NK-92 treated with Interleukin-12 subunit alpha and Interleukin-12 subunit beta, amount 100 ng/mL, for 24 hours (cell line): ENCODE measurements at regions not wholly inside any gene's neighbourhood (a gene's known extent, or its start where the extent isn't known, plus 50 kb on each side); places are given as distances from the start of the nearest gene placed in this dataset.

Experiments
- DNase-seq: peaks from one replicate; lab custom pipeline; 2025; lab: John Stamatoyannopoulos, UW

DNA sequence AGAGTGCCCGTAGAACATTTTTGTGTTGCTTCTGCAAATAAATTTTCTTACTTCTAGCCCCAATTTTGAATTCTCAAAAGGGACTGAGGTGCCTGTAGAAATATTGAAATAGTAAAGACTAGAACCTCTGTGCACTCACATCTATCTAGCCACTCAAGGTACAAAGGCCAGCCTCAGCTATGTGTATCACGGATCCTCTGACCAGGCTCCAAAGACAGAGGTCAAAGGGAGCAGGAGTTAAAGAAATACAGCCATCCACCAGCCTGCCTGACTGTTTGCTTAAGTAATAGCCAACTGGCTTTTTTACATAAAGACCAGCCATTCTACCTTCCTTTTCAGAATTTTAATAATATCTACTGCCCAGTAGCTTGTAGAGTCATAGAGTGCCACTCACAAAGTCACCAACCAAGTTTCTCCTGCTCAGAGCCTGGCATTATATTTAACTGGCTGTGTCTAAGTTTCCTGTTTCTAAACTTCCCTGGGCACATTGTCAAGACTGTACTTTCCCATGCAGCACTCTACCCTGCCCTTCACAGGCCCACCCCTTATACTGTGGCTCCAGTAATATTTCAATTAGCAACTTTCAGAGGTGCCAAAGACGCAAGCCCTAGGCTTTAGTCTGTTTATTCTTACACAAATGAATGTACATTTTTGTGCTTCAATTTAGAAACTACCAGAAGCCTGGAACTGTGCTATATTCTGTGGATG lies 338.3 kb upstream of the NT5C1B start:
- no peak for DNase-seq

DNA sequence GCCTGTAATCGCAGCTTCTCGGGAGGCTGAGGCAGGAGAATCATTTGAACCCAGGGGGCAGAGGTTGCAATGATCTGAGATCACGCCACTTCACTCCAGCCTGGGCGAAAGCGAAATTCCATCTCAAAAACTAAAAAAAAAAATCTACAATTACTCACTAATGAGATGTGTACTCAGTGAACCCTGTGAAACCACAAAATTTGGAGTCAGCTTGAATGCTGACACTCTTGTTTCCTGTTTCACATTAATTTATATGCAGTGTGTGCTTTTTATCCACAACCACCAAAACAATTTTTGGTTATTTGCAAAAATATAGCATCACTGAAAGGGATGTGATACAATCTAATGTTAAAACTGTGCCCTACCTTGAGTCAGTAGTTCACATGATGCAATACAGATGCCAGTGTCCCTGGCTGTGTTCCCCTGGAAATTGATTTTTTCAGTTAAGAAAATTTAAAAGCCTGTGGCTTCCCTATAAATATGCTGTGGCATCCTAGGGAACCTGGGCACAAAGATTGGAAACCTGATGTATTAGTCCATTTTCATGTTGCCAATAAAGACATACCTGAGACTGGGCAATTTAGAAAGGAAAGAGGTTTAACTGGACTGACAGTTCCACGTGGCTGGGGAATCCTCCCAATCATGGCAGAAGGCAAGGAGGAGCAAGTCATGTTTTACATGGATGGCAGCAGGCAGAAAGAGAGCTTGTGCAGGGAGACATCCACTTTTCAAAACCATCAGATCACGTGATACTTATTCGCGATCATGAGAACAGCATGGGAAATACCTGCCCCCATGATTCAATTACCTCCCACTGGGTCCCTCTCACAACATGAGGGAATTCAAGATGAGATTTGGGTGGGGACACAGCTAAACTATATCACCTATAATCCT lies 337.5 kb upstream of the NT5C1B start:
- DNase-seq, result no peak

DNA sequence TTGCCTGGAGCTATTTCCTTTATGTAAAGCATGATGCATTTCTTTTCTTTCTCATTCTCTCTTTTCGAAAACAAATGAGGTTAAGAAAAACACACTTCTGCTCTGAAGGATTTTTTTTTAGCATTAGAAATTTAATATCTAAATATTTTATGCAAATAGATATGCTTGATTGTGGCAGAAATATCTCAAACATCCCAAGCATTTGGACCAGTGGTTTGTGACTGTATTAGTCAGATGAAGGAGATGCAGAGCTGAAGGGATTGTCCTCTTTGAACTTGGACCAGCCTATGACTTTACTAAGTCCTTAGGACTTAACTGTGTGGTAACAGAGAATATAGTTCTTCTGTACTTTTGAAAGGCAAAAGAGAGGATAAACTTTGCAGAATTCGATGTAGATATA lies 335.9 kb upstream of the NT5C1B start:
- no peak for DNase-seq

DNA sequence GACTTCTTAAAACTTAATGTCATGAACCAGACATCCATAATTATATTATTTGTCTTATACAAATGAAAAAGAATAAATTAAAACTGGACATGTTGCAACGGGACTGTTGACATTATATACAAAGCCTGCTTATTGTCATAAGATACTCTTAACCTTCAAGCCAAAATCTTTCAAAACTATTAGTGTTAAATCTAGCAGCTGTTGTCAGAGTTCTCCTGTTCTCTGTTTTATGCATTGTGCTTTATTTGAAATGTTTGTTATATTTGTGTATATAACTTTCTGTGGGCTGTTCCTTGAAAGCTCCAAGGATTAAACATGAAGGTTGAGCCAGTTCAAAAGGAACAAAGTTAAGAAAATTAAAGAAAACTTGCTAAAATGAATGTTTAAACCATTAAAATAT lies 335.5 kb upstream of the NT5C1B start:
- no peak for DNase-seq

DNA sequence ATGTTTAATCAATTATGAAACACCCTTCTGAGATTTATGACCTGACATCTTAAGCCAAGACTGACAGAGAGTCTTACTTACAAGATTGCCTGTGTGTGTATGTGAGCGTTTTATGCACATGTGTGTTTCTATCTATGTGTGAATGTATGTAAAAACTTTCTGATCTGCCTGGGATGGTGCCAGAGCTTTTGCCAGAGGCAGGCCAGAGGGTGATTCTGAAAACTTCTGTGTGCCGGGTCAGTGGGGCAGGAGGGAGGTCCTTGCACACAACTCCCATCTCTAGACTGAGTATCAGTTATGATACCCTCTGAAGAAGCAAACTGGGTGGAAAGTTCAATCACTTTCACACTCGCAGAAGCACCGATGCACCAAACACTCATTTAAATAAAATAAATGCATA lies 335.0 kb upstream of the NT5C1B start:
- DNase-seq, result no peak

DNA sequence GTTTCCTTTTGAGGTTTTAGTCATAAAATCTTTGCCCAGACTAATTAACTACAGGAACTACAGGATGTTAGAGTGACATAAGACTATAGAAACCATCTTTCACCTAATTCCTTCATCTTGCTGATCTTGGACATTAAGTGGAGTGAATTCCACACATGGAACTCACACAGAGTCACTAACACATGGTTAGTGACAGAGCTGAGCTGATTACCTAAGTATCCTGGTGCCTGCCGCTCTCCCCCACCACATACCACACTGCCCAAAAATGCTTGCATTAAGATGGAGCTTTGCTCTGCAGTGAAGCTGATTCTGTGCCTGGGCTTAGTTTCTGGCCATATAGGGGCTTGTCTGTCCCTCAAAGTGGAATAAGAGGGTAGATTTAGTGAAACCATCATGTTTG lies 332.9 kb upstream of the NT5C1B start:
- DNase-seq, result no peak

DNA sequence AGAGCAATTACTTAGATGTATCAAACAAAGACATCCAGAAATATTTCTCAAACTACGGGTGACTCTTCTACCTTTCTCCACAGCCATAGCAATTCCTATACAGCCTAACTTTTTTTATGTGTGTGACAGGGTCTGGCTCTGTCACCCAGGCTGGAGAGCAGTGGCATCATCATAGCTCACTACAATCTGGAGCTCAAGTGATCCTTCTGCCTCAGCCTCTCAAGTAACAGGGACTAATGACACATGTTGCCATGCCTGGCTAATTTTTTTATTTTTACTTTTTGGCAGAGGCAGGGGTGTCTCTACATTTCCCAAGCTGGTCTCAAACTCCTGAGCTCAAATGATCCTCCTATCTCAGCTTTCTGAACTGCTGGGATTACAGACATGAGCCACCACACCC lies 328.9 kb upstream of the NT5C1B start:
- DNase-seq, result no peak

DNA sequence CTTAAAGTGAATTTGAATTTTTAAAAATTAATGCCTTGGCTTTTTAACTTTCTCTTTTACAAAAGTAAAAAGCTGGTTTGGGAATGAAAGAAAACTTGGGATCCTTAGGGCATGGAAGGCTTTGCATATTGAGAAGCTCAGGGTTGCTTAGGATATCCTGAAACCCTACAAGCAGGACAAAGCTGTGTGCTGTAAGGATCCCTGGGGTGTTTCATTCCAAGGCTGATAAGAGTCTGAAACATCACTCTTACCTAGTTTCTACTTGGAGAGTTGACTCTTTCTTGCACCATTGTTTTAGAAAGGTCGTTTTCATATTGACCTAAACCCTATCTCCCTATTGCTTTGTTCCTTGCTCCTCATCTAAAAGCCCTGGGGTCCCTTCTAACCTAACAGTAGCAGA lies 325.9 kb upstream of the NT5C1B start:
- no peak for DNase-seq

DNA sequence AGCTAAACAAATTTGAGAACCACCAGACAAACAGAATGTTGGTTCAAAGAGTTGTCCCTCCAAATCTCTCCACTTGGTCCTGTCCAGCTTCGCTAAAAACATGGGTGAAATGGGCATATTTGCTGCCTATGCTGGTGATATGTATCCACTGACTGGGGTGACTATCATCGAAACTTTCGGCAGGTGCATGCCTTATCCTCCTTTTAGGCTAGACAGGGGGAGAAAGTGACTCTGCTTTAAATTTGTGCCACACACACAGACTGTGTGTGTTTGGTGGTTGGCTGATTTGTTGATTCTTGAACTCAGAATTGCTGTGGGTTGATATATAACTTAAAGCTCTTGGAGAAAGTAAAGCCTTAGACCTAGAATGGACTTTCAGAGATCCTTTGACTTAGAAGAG lies 324.1 kb upstream of the NT5C1B start:
- DNase-seq, result no peak

DNA sequence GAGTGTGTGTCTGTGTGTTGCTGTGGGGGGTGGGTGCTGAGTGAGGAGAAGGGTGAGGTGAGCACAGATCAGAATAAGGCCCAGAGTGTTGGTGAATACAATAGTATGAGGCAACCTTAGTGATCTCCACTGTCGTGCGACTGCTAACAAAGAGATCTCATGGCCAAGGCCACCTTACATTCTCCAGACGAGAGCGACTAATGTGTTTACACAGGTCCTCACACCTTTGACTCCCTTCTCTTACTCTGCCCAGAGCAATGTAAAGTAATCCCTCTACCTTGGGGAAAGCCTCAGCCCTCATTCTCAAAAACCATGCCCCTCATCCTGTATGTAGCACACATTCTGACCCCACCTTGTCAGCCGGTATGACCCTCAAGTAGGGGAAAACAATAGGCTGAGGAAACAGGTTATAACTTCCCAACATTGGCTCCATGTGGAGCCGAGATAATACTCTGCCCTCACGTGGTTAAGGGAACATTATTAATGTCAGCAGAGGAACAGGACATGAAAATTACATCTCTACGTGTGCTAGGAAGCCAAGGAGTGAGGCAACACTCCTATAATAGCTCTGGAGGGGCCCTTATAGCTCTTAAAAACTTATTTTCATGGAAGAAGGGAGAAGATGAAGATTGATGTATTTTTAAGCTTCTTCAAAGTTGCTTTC lies 323.0 kb upstream of the NT5C1B start:
- DNase-seq, result no peak

DNA sequence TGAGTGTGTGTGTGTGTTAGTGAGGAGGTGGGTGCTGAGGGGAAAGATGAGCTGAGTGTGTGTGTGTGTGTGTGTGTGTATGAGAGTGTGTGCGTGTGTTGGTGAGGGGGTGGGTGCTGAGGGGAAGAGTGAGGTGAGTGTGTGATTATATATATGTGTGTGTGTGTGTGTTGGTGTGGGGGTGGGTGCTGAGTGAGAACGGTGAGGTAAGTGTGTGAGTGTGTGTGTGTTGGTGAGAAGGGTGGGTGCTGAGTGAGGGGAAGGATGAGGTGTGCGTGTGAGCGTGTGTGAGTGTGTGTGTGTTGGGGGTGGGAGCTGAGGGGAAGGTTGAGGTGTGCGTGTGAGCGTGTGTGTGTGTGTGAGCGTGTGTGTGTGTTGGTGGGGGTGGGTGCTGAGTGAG lies 322.0 kb upstream of the NT5C1B start:
- no peak for DNase-seq

DNA sequence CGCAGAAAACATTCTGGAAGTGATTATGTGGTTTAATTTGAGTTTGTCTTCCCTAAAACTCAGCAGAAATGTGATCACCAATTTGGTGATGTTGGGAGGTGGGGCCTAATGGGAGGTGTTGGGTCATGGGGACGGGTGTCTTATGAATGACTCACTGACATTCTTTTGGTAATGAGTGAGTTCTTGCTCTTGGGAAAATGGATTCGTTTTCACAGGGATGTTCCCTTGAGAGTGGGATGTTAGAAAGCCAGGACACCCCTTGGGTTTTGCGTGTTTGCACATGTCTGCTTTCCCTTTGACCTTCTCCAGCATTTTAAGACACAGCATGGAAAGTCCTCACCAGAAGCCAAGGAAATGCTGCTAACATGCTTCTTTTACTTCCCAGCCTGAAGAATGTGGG lies 321.5 kb upstream of the NT5C1B start:
- DNase-seq, result no peak

DNA sequence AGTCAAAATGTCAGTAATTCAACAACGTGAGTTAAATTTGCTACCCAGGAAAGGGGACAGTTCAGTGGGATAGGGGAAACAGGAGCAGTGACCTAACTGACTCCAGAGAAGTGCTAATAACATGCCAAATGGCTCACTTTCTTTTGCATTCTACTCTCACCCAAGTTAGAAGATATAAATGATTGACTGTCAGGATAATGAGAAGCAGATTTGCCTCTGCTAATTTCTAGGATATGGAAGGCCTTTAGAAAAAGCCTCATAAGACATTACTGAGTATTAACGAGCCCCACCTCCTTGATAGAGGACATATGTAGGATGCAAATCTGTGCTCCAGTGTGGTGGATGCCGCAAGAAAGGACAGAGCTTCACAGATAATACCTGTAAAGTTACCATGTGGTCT lies 318.6 kb upstream of the NT5C1B start:
- no peak for DNase-seq

DNA sequence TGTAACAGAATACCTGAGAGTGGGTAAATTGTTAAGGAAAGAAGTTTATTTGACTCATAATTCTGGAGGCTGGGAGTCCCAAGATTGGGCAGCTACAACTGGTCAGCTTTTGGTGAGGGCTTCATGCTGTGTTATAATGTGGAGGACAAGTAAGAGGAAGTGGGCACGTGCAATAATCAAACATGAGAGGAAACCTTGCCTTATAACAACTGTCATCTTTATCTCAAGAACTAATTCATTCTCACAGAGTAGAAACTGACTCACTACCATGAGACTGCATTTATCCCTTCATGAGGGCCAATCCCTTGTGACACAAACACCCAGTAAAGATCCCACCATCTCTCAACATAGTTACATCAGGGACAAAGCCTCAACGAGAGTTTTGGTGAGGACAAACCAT lies 318.1 kb upstream of the NT5C1B start:
- DNase-seq, result no peak

DNA sequence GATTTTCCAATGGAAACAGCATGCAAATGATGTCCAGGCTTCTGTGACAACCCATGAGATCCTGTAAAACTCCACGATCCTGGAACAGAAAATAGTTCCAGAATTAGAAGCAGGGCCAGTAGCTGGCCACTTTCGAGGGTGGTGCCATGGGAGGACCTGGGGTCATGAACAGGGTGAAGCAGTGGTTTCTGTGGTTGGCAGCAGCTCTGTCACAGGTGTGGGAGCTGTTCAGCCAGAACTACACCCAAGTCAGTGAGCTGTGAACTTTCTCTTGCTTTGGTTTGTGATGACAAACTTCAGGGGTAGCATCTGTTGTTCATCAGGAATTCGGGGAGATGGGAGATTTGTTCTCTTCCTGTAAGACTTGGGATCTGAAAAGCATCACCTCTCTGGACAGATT lies 314.4 kb upstream of the NT5C1B start:
- DNase-seq, result no peak

DNA sequence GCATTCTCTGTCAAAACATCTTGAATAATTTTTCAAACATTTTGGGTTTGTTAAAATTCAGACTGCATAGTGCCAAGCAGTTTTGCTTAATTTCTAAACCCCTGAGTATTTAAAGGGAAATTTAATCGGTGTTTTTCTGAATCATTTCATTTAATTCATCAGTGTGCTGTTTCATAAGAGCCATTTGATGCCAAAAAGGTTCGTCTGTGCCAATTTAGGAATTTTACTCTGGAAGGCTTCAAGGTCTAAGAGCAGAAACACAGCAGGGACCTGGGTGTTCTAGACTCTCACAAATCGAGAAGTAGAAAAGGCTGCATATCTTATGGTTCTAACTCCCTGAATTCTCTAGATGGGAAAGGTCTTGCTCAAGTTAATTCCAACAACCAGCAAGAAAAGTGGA lies 311.9 kb upstream of the NT5C1B start:
- DNase-seq, result no peak

DNA sequence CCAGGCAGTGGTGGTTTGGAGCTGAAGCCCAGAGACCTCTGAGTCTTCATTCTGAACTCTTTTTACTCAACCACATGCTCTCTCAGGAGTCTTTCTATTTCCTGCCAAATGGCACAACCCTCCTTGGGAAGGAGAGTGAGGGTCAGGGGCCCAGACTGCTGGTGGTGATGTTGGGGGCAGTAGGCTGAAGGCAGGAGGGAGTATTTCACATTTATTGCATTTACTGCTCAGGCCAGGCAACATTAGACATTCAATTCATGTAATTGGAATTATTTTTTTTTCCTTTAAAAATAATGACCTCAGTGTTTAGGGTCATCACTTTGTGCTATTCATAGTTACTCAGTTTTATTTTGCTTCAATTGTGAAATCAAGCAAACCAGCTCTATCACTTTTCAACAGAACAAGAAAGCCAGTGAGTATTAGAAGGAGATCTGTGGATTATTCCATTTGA lies 311.3 kb upstream of the NT5C1B start:
- DNase-seq, result no peak

DNA sequence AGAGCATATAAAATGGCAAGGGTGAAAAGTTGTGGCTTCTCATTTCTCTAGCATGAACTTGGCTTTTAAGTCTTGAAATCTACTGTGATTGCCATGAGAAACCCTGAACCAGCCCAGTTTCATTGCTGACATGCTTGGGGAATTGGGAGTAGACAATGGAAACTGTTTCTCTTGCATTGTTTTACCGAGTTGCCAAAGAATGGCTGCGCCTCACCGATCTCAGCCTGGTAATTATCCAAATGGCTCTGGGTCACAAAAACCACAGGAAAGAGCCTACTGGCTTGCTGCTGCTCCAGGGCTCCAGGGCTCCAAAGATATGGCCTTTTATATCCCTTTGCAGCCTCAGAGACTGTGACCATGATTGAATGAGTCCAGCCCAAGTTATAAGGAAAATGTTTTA lies 310.4 kb upstream of the NT5C1B start:
- DNase-seq, result no peak

DNA sequence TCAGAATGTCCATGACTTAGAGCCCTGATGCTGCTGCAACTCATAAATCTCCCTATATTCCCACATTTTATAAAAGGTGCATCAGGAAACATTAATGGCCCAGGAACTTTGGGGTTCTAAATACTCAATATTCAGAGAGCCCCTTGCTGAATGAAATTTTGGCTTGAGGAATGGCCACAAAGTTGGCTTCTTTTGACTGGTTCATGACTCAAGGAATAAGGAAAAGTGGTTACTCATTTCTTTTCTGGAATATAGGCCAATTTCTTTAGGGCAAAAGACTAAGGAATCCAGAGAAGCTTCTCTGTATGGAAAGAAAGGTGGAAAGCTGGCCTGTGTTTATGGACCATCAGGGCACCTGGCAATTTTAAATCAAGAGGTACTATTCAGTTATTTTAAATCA lies 308.9 kb upstream of the NT5C1B start:
- DNase-seq, result no peak

DNA sequence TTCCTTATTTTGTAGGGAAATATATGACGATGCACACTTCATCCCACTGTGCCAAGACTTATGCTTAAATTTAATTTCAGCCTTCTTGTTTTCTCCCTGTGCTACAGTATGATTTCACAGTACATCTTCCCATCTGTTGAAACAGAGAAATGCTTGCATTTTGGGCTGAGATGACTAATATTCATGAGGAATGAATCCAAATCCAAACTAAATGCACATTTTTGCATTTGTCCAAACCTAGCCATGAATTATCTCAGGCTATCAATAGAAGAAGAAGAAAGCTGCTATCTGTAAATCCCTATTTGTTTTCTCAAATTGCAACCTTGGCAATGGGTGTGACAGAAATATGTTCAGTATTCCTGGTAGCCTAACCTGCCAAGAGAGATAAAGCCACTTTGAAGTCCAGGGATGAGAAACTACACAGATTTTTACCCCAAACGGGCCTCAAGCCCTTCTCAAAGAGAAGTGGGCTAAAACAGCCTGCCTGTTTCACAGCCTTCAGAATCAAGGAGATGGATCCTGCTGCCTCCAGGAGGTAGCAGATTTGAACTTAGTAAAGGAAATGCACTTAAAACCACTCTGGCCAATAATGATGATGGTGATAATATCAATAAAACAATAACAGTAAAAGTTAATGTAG lies 306.9 kb upstream of the NT5C1B start:
- DNase-seq, result no peak

DNA sequence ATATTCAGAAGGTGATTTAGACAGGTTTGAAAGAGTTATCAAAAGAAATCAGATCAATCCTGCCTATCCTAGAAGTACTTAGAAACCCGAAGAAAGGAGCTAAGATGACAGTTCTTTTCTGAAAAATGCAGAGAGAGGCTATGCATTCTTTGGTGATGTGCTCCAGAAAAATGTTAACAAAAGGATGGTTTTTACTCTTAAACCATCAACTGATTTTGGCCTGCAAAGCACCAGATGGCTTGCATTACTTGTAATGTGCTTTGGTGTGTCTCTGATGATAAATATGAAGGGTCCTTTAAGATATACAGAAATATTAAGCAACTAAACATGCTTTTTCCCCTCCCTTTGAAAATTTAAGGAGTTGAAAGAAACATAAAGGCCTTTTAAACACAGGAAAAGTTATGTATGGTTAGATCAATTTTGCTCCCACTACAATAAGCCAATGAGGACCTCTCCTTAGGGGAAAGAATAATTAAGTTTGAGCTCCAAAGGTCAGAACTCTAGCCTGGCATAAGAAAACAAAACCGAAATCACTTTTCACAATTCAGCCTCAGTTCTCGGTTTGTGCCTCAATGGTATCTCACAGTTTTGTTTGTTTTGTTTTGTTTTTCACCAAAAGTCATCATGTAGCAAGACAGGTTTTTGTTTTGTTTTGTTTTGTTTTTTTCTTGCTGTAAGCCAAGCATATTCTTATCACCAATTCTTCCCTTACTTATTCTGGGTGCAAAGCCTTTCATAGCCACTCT lies 302.4 kb upstream of the NT5C1B start:
- DNase-seq, result no peak
